Dendritic cell treated with granulocyte-macrophage colony-stimulating factor and Interleukin-4, amounts not matched to agents 40 ng/mL and 50 ng/mL, for 4 days (primary cell): ENCODE measurements at regions not wholly inside any gene's neighbourhood (a gene's known extent, or its start where the extent isn't known, plus 50 kb on each side); places are given as distances from the start of the nearest gene placed in this dataset.
"Not testable (repeated sequence)": the region's sequence is repeated elsewhere in the genome, so short reads cannot be mapped to it uniquely, and the experiment has no call there.

Experiments
- H3K27ac Mint-ChIP-seq: one replicate; pipeline ENCODE4 v1.8.0; 2022; ENCODE audit warnings: mild to moderate bottlenecking, mixed read lengths
- H3K27me3 Mint-ChIP-seq: one replicate; pipeline ENCODE4 v1.8.0; 2022; ENCODE audit warnings: mild to moderate bottlenecking, mixed read lengths
- H3K36me3 Mint-ChIP-seq: one replicate; pipeline ENCODE4 v1.8.0; 2022; ENCODE audit warnings: low read depth, mixed read lengths
- H3K4me1 Mint-ChIP-seq: one replicate; pipeline ENCODE4 v1.8.0; 2022; ENCODE audit warnings: low read depth, mixed read lengths
- H3K4me3 Mint-ChIP-seq: one replicate; pipeline ENCODE4 v1.8.0; 2022; ENCODE audit warnings: mild to moderate bottlenecking, moderate library complexity, mixed read lengths
- H3K9me3 Mint-ChIP-seq: one replicate; pipeline ENCODE4 v1.8.0; 2022; ENCODE audit warnings: mixed read lengths
- intact Hi-C: fragments of 100-400 bp; cut with micrococcal nuclease; formaldehyde crosslinking; loops from one replicate; pipeline ENCODE4 v1.15.0; 2022

DNA sequence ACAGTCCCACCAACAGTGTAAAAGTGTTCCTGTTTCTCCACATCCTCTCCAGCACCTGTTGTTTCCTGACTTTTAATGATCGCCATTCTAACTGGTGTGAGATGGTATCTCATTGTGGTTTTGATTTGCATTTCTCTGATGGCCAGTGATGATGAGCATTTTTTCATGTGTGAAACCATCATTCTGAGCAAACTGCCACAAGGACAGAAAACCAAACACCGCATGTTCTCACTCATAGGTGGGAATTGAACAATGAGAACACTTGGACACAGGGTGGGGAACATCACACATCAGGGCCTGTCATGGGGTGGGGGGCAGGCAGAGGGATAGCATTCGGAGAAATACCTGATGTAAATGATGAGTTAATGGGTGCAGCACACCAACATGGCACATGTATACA lies 240.8 kb downstream of the FAT3 start:
- intact Hi-C loops, H3K27me3 Mint-ChIP-seq, H3K9me3 Mint-ChIP-seq, H3K4me3 Mint-ChIP-seq, H3K4me1 Mint-ChIP-seq, H3K36me3 Mint-ChIP-seq, H3K27ac Mint-ChIP-seq: not testable (repeated sequence)

DNA sequence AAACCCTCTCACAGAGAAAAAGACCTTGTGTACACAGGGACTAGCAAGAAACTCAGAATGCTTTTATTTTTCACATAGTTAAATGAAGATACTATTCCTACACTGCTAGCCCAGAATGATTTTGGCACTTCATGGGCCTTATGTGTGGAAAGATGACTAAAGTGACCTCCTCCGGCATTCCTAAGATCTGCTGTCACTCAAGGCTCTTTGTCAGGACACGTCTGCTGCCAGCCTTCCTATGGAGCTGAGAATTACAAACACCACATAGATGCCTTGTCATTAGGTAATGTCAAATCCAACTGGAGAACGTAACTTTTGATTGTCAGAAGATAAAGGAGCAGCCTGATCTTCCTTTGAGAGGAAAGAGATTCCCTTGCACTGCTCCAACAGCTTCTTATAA lies 249.1 kb downstream of the FAT3 start:
- Mint-ChIP-seq H3K4me3 (no peak overlapping the region), H3K4me1 (no peaks in the 10 kb centered on the region), H3K27ac (no peak overlapping the region), H3K36me3 (no peaks in the 10 kb centered on the region), H3K27me3 (no peaks in the 10 kb centered on the region), H3K9me3 (no peaks in the 10 kb centered on the region)
- intact Hi-C loops: no loop called here

DNA sequence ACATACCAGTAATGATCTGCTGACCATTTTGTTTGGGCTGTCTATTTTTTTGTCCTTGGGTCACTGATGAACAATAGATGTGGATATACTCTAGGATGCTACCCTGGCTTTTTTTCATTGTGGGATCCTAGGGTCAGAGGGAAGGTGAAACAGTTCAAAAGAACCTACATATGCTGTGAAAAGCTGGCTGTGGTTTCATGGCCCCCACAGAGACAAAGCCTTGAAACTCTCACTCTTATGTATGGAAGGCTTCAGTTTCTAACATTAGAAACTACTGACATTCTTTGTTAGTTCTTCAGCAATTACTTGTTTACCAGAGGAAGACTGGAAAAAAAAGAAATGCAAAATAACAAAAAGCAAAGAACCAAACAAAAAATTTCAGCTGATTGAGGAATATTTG lies 250.7 kb downstream of the FAT3 start:
- Mint-ChIP-seq H3K4me3 (no peak overlapping the region), H3K36me3 (no peaks in the 10 kb centered on the region), H3K27ac (no peak overlapping the region), H3K9me3 (peaks cover 10% of the 10 kb centered on the region), H3K27me3 (no peaks in the 10 kb centered on the region), H3K4me1 (no peaks in the 10 kb centered on the region)
- intact Hi-C loops: no loop called here

DNA sequence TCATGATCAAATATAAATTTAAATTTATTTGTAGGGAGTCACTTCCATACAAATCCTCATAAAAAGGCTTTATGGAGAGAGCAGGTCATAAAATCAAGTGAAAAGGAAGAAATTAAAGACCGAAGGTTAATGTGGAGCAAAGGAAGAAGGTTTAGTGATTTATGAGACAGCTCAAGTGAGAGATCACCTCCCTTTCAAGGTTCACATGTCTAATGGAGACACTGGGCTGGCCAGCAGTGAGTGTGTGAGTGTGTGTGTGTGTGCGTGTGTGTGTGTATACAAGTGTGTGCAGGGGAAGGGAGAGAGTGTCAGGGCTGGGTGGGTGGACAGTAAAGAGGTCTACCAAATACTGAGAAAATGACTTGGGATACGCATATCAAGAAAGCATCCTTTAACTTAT lies 251.2 kb downstream of the FAT3 start:
- no peak overlapping the region for H3K27ac Mint-ChIP-seq
- H3K9me3 Mint-ChIP-seq: peaks cover 10% of the 10 kb centered on the region
- intact Hi-C loops: no loop called here
- H3K36me3 Mint-ChIP-seq: no peaks in the 10 kb centered on the region
- H3K27me3 Mint-ChIP-seq: no peaks in the 10 kb centered on the region
- H3K4me3 Mint-ChIP-seq: no peak overlapping the region
- no peaks in the 10 kb centered on the region for H3K4me1 Mint-ChIP-seq

DNA sequence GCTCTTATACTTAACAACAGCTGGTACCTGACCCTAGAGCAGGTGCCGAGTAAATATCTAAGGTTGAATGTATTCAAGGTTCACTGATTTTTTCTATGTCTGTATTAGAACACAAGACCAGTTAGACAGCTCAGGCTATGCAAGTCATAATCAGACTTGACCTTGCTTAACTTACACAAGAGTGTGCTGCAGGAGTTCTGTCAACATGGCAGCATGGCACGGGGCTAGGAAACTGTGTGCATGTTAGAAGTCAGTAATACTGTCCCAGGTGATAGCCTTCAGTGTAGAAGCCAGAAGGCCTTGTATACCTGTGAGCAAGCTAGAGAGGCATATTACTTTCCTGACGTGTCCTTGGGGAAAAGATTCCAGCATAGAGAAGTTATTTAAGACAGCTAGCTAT lies 253.1 kb downstream of the FAT3 start:
- H3K27ac Mint-ChIP-seq: no peak overlapping the region
- no peaks in the 10 kb centered on the region for H3K4me1 Mint-ChIP-seq
- intact Hi-C loops: no loop called here
- H3K36me3 Mint-ChIP-seq: no peaks in the 10 kb centered on the region
- no peaks in the 10 kb centered on the region for H3K27me3 Mint-ChIP-seq
- peaks cover 10% of the 10 kb centered on the region for H3K9me3 Mint-ChIP-seq
- H3K4me3 Mint-ChIP-seq: no peak overlapping the region

DNA sequence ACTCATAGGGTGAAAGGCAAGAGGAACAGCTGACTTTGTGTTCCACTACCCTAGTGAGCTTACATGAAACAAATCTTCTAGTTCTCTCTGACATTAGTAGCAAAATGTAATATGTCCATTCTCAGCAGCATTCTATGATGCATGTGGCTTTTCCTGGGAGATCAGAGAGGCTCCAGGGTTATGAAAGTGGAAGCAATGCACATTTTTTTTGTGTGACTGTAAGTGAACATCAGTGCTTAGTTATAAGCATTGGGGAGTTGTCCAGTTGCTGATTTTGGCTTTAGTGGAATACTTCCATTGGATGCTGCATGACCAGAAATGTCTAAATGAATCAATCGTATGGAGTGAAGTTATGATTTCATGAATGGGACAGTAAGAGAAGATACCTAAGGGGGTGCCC lies 255.9 kb downstream of the FAT3 start:
- H3K9me3 Mint-ChIP-seq: peaks cover 10% of the 10 kb centered on the region
- no peaks in the 10 kb centered on the region for H3K27me3 Mint-ChIP-seq
- no peak overlapping the region for H3K4me3 Mint-ChIP-seq
- H3K36me3 Mint-ChIP-seq: no peaks in the 10 kb centered on the region
- intact Hi-C loops: no loop called here
- H3K4me1 Mint-ChIP-seq: no peaks in the 10 kb centered on the region
- H3K27ac Mint-ChIP-seq: no peak overlapping the region

DNA sequence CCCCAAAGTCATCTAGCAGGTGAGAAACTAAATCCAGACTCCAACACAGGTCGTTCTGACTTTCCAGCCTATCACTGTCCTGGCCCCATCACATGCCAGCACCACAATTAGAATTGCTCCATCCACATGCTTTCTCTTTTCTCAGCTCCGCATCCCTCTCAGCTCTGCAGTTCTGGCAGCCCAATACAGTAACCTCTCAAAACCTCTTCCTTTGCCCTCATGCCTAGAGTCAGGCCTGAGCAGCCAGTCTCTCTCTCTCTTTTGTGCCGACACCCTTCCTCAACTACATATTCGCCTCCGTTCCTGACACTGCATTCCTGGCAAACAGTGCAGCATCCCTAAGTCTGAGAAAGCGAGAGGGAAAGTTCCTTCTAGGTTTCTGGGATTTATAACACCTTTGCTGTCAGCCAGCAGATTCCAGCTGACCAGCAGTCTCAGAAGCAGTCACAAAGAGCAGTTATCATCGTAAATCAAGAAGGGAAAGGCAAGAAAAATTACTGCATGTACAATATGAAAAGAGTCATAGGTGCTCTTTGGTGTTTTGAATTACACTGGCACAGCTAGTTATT lies 258.0 kb downstream of the FAT3 start:
- Mint-ChIP-seq H3K36me3 (no peaks in the 10 kb centered on the region), H3K9me3 (peaks cover 10% of the 10 kb centered on the region), H3K27me3 (no peaks in the 10 kb centered on the region), H3K4me3 (no peak overlapping the region), H3K4me1 (no peaks in the 10 kb centered on the region), H3K27ac (no peak overlapping the region)
- intact Hi-C loops: no loop called here

DNA sequence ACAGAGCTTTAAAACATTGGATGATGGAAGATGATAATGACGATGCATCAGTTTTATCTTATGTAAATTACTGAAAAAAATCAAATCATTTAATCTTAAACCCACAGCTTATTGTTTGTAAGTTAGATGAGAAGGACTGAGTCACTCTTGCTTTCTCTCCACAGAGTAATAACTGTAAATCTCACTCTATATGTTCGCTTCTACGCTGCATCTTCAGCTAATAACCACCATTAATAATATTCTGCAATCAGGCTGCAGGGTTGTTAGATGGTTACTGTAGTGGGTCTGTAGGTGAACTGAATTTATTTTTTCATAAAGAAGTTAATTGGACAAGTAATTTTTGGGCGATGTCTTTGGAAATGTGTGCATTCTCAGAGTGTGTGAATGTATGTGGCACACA lies 260.0 kb downstream of the FAT3 start:
- no peak overlapping the region for H3K4me3 Mint-ChIP-seq
- H3K27ac Mint-ChIP-seq: no peak overlapping the region
- H3K27me3 Mint-ChIP-seq: no peaks in the 10 kb centered on the region
- H3K4me1 Mint-ChIP-seq: no peaks in the 10 kb centered on the region
- no peaks in the 10 kb centered on the region for H3K36me3 Mint-ChIP-seq
- intact Hi-C loops: no loop called here
- peaks cover 5% of the 10 kb centered on the region for H3K9me3 Mint-ChIP-seq

DNA sequence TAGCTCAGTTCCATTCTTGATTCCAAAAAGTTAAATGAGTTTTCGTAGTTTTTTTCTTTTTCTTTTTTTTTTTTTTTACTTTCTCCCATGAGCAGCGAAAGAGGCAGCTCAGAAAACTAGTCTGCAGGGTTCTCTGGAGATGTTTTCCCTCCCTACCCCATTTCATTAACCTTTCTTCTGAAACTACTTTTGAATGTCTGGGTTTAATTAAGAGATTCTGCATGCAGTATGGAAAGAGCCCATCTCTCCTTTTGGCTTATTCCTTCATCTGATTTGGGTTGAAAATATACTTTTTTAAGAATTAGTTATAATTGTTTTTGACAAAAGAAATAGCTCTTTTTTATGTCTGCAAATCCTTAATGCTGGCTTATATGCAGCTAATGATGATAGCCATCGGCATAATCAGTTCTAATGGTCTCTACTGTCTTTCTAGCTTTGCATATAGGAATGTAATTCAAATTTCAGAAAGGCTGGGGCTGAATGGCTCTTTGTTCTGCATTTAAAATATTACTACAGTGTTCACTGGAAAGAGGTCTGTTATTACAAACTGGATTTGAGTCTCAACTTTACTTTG lies 265.3 kb downstream of the FAT3 start:
- no peak overlapping the region for H3K4me3 Mint-ChIP-seq
- H3K9me3 Mint-ChIP-seq: peaks cover 9% of the 10 kb centered on the region
- intact Hi-C loops: no loop called here
- no peaks in the 10 kb centered on the region for H3K4me1 Mint-ChIP-seq
- H3K36me3 Mint-ChIP-seq: no peaks in the 10 kb centered on the region
- H3K27ac Mint-ChIP-seq: no peak overlapping the region
- no peaks in the 10 kb centered on the region for H3K27me3 Mint-ChIP-seq

DNA sequence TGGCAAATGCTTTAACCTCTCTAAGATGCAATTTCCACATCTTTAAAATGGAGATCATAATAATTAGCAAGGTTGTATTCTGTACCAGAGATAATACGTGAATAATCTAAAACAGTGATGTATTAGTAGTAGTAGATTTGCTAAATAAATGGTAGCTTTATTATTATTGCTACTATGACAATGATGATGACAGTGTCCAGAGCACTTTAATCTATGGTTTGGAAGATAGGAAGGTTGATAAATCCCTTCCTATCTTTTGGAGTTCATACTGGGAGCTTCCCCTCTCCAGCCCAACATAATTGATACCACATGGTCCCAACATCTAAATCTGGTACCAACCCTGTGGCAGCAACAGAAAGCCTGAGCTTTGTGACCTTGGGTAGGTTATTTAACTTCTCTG lies 267.8 kb downstream of the FAT3 start:
- no peaks in the 10 kb centered on the region for H3K4me1 Mint-ChIP-seq
- H3K9me3 Mint-ChIP-seq: peaks cover 9% of the 10 kb centered on the region
- no peaks in the 10 kb centered on the region for H3K36me3 Mint-ChIP-seq
- H3K27ac Mint-ChIP-seq: no peak overlapping the region
- intact Hi-C loops: no loop called here
- H3K4me3 Mint-ChIP-seq: no peak overlapping the region
- no peaks in the 10 kb centered on the region for H3K27me3 Mint-ChIP-seq

DNA sequence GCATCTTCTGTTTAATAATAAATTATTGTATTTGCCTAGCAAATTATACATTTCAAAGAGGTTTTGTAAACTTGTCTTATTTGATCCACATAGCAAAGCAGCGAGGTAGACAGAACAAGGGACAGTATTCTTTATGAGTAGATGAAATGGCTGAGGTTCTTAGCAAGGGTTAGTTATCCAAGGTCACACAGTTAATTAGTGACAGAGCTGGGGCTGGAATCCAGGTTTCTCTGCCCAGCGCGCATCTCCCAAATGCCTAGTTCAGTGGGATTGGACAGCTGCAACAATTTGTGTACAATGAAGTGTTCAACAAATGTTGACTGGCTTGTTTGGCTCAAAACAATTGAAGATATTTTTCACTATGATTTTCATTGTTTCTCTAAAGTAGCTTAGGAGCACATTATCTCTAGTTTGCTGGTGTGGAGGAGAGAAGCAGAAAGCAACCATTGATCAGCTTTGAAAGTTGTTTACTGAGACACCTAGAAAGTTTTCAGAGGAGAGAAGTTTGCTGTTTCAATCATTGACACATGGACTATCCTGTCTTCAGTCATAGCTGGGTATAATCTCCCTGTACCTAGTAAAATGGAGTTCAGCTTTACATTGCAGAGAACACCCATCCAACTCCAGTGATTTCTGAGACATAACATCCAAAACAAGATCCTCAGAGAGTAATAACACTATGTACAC lies 270.6 kb downstream of the FAT3 start:
- Mint-ChIP-seq H3K27me3 (no peaks in the 10 kb centered on the region), H3K27ac (no peak overlapping the region), H3K4me3 (no peak overlapping the region), H3K9me3 (peaks cover 9% of the 10 kb centered on the region), H3K4me1 (no peaks in the 10 kb centered on the region), H3K36me3 (no peaks in the 10 kb centered on the region)
- intact Hi-C loops: no loop called here

DNA sequence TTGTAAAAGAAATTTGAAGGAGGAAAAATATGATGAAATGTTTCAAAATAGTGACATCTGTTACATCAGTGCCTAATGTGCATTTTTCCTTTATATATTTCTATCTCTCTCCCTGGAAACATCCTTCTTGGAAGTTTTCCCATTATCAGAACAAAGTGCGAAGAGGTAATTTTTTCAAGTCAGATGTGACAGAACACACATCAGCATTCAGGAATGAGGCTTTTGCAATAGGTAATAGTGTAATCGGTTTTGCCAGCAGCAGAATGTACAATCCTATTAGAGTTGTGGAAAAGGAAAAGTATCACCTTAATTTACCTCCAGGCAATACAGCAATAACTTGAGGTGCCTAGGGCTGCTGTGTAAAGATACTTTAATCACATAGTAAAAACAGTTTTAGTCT lies 275.8 kb downstream of the FAT3 start:
- H3K36me3 Mint-ChIP-seq: no peaks in the 10 kb centered on the region
- intact Hi-C loops: no loop called here
- H3K27ac Mint-ChIP-seq: no peak overlapping the region
- no peaks in the 10 kb centered on the region for H3K27me3 Mint-ChIP-seq
- H3K4me1 Mint-ChIP-seq: no peaks in the 10 kb centered on the region
- no peak overlapping the region for H3K4me3 Mint-ChIP-seq
- no peaks in the 10 kb centered on the region for H3K9me3 Mint-ChIP-seq

DNA sequence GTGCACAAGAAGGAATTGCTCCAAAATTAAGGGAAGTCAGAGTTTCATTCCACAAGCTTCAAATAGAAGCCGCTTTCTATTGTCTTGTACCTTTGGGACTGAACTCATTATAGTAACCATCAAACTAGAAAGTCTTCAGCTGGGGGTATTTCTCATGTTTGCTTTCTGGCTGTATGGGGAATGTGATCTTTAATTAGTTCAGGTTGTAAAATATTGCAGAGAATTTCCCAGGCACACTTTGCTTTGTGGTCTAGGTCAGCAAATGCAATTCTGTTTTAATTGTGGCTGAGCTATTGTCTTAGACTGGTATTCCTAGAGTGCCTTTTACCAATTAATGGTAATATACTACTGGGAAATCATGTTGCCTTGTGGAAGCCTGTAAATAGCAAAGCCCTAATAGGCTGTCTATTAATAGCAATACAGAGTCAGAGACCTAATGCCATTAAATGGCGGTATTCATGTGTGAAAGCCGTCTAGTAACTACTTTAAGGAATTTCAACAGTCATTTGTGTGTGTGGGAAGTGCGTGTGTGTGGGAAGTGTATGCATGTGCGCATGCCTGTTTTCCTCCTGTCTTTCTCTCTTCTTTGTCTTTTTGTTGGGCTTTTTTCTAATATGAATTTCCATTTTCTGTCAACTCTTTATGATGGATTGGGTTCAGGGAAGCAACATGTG lies 276.6 kb downstream of the FAT3 start:
- no peaks in the 10 kb centered on the region for H3K9me3 Mint-ChIP-seq
- H3K36me3 Mint-ChIP-seq: no peaks in the 10 kb centered on the region
- H3K4me3 Mint-ChIP-seq: no peak overlapping the region
- H3K27me3 Mint-ChIP-seq: no peaks in the 10 kb centered on the region
- no peak overlapping the region for H3K27ac Mint-ChIP-seq
- H3K4me1 Mint-ChIP-seq: no peaks in the 10 kb centered on the region
- intact Hi-C loops: no loop called here

DNA sequence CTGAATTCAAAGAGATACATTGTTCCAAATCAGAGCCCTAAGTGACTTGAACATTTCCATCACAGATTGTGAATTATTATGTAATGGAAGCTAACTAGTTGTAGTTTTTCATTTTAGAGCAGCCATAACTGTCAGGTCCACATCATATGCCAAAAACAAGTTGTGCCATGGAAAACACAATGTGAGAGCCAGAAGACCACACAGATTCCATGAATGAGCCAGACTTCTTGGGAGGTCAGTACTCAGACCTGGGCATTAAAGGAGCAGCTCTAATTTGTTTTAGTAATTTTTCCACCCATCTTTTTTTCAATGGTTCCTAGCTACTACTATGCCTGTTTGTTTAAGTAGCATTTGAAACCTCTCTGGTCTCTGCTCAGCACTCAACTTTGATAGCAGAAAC lies 279.4 kb downstream of the FAT3 start:
- Mint-ChIP-seq H3K9me3 (no peaks in the 10 kb centered on the region), H3K27ac (no peak overlapping the region), H3K27me3 (no peaks in the 10 kb centered on the region), H3K4me1 (no peaks in the 10 kb centered on the region), H3K4me3 (no peak overlapping the region), H3K36me3 (no peaks in the 10 kb centered on the region)
- intact Hi-C loops: no loop called here
